K562 (cell line): ENCODE measurements at regions not wholly inside any gene's neighbourhood (a gene's known extent, or its start where the extent isn't known, plus 50 kb on each side); places are given as distances from the start of the nearest gene placed in this dataset.

Experiments used
- ATAC-seq: fragments of 200-7000 bp; cut with Tn5 transposase; 3 replicates; pipeline ENCODE4 v1.9.1; 2020; ENCODE audit warnings: moderate library complexity
- BruUV-seq: library from RNA; stranded (reverse); fragments of 400-500 nt; replicated peaks from 2 replicates; lab custom pipeline; 2021; lab: Mats Ljungman, UMichigan
- CTCF ChIA-PET: fragments of 300-600 bp; formaldehyde crosslinking; extraction: SDS; loops from one replicate; lab custom pipeline; 2021; ENCODE audit warnings: low intra/inter-chr PET ratio; lab: Yijun Ruan, JAX
- POLR2A ChIA-PET: fragments of 300-600, 350-650 bp; sonication (Branson Sonifier 250); formaldehyde crosslinking; extraction: SDS; loops from one replicate; lab custom pipeline; 2021; ENCODE audit warnings: antibody characterized with exemption, inconsistent platforms; lab: Yijun Ruan, JAX
- DNase-seq, 4 experiments: peaks; one replicate each; pipeline versions ENCODE4 v3.0.0 to v3.0.0-alpha.2; 2011 to 2018; ENCODE audit warnings: low spot score in 3 of 4, mixed read lengths in 3 of 4; ENCODE audit errors: extremely low read depth in 1 of 4
- FAIRE-seq: peaks from 2 replicates; lab custom pipeline; 2011; peaks lifted over from hg19 to GRCh38; lab: Jason Lieb, UNC
- H2AFZ ChIP-seq: 2 replicates; pipeline ENCODE4 v1.6.0; 2011; ENCODE audit warnings: low read depth, low read length, control low read depth, inconsistent platforms
- H3K27ac ChIP-seq: fragments of 200-600 bp; 3 replicates; pipeline ENCODE4 v1.8.0; 2011; ENCODE audit warnings: low read depth, mild to moderate bottlenecking, control low read depth, inconsistent platforms, low read length, moderate library complexity, mixed read lengths; ENCODE audit errors: extremely low read depth
- H3K27me3 ChIP-seq, 2 experiments: fragments of 300-600 bp in 1 of 2; 2 replicates in 1 of 2; 3 replicates in 1 of 2; pipeline versions ENCODE4 v1.6.0 to v1.8.0; 2011; ENCODE audit warnings: inconsistent platforms in 2 of 2, low read length in 2 of 2, mild to moderate bottlenecking in 1 of 2, mixed read lengths in 1 of 2, moderate library complexity in 1 of 2; ENCODE audit not compliant: control insufficient read depth in 2 of 2, insufficient read depth in 2 of 2
- H3K36me3 ChIP-seq: fragments of 300-600 bp; 3 replicates; pipeline ENCODE4 v1.8.0; 2011; ENCODE audit warnings: mild to moderate bottlenecking, low read length, inconsistent platforms; ENCODE audit not compliant: control insufficient read depth, insufficient read depth
- H3K4me1 ChIP-seq, 2 experiments: fragments of 200-600 bp in 1 of 2; replicated peaks in 1 of 2; 2 replicates in 1 of 2; 3 replicates in 1 of 2; pipeline versions ENCODE4 v1.5.1 to v1.8.0; 2011; ENCODE audit warnings: inconsistent platforms in 2 of 2, low read length in 2 of 2, mild to moderate bottlenecking in 1 of 2, mixed read lengths in 1 of 2, moderate library complexity in 1 of 2; ENCODE audit not compliant: control insufficient read depth in 2 of 2, insufficient read depth in 2 of 2
- H3K4me2 ChIP-seq: 2 replicates; pipeline ENCODE4 v1.6.1; 2011; ENCODE audit warnings: low read length, control low read depth, inconsistent platforms, mixed read lengths; ENCODE audit not compliant: insufficient read depth
- H3K4me3 ChIP-seq: fragments of 200-600 bp; sonication (generic), shearing (Covaris generic); 2 replicates; pipeline ENCODE4 v1.5.1; 2016; ENCODE audit warnings: control low read depth, inconsistent platforms
- H3K79me2 ChIP-seq: fragments of 200-600 bp; 3 replicates; pipeline ENCODE4 v1.8.0; 2011; ENCODE audit warnings: low read length, inconsistent platforms; ENCODE audit not compliant: control insufficient read depth, insufficient read depth
- H3K9ac ChIP-seq, 2 experiments: 2 replicates each; pipeline versions ENCODE4 v1.6.0 to v1.6.1; 2011; ENCODE audit warnings: low read depth in 2 of 2, low read length in 2 of 2, control low read depth in 1 of 2, inconsistent platforms in 1 of 2, mild to moderate bottlenecking in 1 of 2, mixed read lengths in 1 of 2; ENCODE audit not compliant: insufficient read depth in 1 of 2
- H3K9me1 ChIP-seq: one replicate; pipeline ENCODE4 v1.6.0; 2011; ENCODE audit warnings: inconsistent platforms, mild to moderate bottlenecking, low read length, moderate library complexity; ENCODE audit not compliant: control insufficient read depth, insufficient read depth
- H3K9me3 ChIP-seq: replicated peaks from 2 replicates; pipeline ENCODE4 v1.5.1; 2011; ENCODE audit warnings: low read depth, low read length, inconsistent platforms; ENCODE audit not compliant: control insufficient read depth, insufficient read depth
- H4K20me1 ChIP-seq: replicated peaks from 2 replicates; pipeline ENCODE4 v1.6.1; 2011; ENCODE audit warnings: low read length, inconsistent platforms, mixed read lengths; ENCODE audit not compliant: control insufficient read depth, insufficient read depth
- ATF1 ChIP-seq, 2 experiments: fragments of 450-650 bp in 1 of 2; IDR thresholded peaks; 2 replicates each; pipeline ENCODE4 v1.6.1; 2016; ENCODE audit warnings: missing compliant biosample characterization in 1 of 2, missing genetic modification characterization in 1 of 2
- BRCA1 ChIP-seq, 2 experiments: fragments of 450-650 bp in 1 of 2; sonication (generic) in 1 of 2; formaldehyde crosslinking in 1 of 2; IDR thresholded peaks; 2 replicates each; pipeline versions ENCODE4 v1.5.0 to v1.6.1; 2017 to 2020; ENCODE audit warnings: mild to moderate bottlenecking in 1 of 2, missing genetic modification reagents in 1 of 2
- C11orf30 ChIP-seq: fragments of 450-650 bp; IDR thresholded peaks from 2 replicates; pipeline ENCODE4 v1.6.1; 2016; ENCODE audit warnings: low read depth, mild to moderate bottlenecking
- CGGBP1 ChIP-seq: fragments of 250-450 bp; sonication (Bioruptor Pico); IDR thresholded peaks from 2 replicates; pipeline ENCODE4 v1.9.0; 2021; ENCODE audit warnings: mild to moderate bottlenecking
- ESRRA ChIP-seq: fragments of 450-650 bp; IDR thresholded peaks from 2 replicates; pipeline ENCODE4 v1.6.1; 2014; ENCODE audit warnings: low read depth, mild to moderate bottlenecking, moderate library complexity, borderline replicate concordance
- ETS2 ChIP-seq: IDR thresholded peaks from 2 replicates; pipeline ENCODE4 v1.6.1; 2016; ENCODE audit warnings: borderline replicate concordance, missing genetic modification characterization, mild to moderate bottlenecking, moderate library complexity, missing compliant biosample characterization; ENCODE audit not compliant: poor library complexity, severe bottlenecking
- GABPA ChIP-seq: fragments of 200-800 bp; sonication (Bioruptor generic); conservative IDR thresholded peaks from 2 replicates; pipeline ENCODE4 v1.6.1; 2016; ENCODE audit warnings: low read depth, missing genetic modification characterization, missing compliant biosample characterization
- HMGXB4 ChIP-seq: sonication (generic); formaldehyde crosslinking; IDR thresholded peaks from 2 replicates; pipeline ENCODE4 v1.8.1; 2023; ENCODE audit warnings: mild to moderate bottlenecking, missing genetic modification reagents
- JUN ChIP-seq, 2 experiments: sonication (generic) in 1 of 2; formaldehyde crosslinking in 1 of 2; IDR thresholded peaks; 2 replicates each; pipeline versions ENCODE4 v1.6.1 to v1.8.0; 2012 to 2022; ENCODE audit warnings: borderline replicate concordance in 2 of 2, mild to moderate bottlenecking in 2 of 2, improper control_type of control experiment in 1 of 2, low read depth in 1 of 2, low read length in 1 of 2, missing genetic modification reagents in 1 of 2
- NCOA1 ChIP-seq: fragments of 450-650 bp; IDR thresholded peaks from 2 replicates; pipeline ENCODE4 v1.6.1; 2016; ENCODE audit warnings: low read depth
- PHF21A ChIP-seq: fragments of 450-650 bp; IDR thresholded peaks from 2 replicates; pipeline ENCODE4 v1.6.1; 2017; ENCODE audit warnings: low read depth, borderline replicate concordance
- SMARCA5 ChIP-seq: fragments of 450-650 bp; IDR thresholded peaks from 2 replicates; pipeline ENCODE4 v1.6.1; 2016
- ZFX ChIP-seq: sonication (generic); formaldehyde crosslinking; IDR thresholded peaks from 2 replicates; pipeline ENCODE4 v1.8.0; 2022; ENCODE audit warnings: mild to moderate bottlenecking, missing genetic modification reagents, moderate library complexity
- ZNF175 ChIP-seq: fragments of 200-800 bp; sonication (Bioruptor generic); IDR thresholded peaks from 2 replicates; pipeline ENCODE4 v1.6.1; 2016; ENCODE audit warnings: low read depth, mild to moderate bottlenecking, missing genetic modification characterization, missing compliant biosample characterization
- ZNF551 ChIP-seq: fragments of 250-450 bp; sonication (Bioruptor Pico); IDR thresholded peaks from 2 replicates; pipeline ENCODE4 v1.5.0; 2021; ENCODE audit warnings: mild to moderate bottlenecking, moderate library complexity
- WGBS: fragments of 100-300 bp; shearing (Covaris generic); methylation state at CpG from one replicate; pipeline ENCODE4 v1.1.6; 2016; ENCODE audit warnings: low coverage, mixed read lengths; ENCODE audit not compliant: insufficient coverage; ENCODE audit errors: missing lambda C conversion rate; 5-methylcytosine and 5-hydroxymethylcytosine counted together
- in situ Hi-C: fragments of 300-500 bp; cut with MboI; formaldehyde crosslinking; loops from 4 replicates; pipeline ENCODE4 v1.15.0; 2018; ENCODE audit warnings: inconsistent platforms, mixed read lengths
- intact Hi-C: fragments of 100-400 bp; cut with micrococcal nuclease; formaldehyde crosslinking; loops from 2 replicates; pipeline ENCODE4 v1.14.2; 2022

- Histone ChIP-seq H3K27me3 (peaks cover 3 to 17% of the 10 kb centered on the region in 2 experiments; a peak in 4 of 5 replicates), H3K27ac (no peak overlapping the region), H3K9ac (no peak overlapping the region), H3K4me1 (no peaks in the 10 kb centered on the region), H3K79me2 (no peaks in the 10 kb centered on the region), H3K9me1 (no peaks in the 10 kb centered on the region), H3K36me3 (no peaks in the 10 kb centered on the region), H3K9me3 (no peaks in the 10 kb centered on the region), H3K4me2 (no peak overlapping the region), H4K20me1 (no peaks in the 10 kb centered on the region; the same call in 1 of the 2 replicates), H3K4me3 (no peak overlapping the region), H2AFZ (no peak overlapping the region)
- no peak for FAIRE-seq
- ATAC-seq = no peak
- no peak for DNase-seq
- in situ Hi-C loops (no loop called here), intact Hi-C loops (no loop called here)
- BruUV-seq = no TSS peak
- 2% methylated on average over 15 of the region's 15 CpGs for WGBS
- CTCF ChIA-PET = no interaction called here
- POLR2A ChIA-PET = no interaction called here
- no peak for TF ChIP-seq ETS2
- no peak for TF ChIP-seq JUN (IDR thresholded peaks at IDR 0.05; ENCODE audit: borderline replicate concordance, low read depth, low read length)
- TF ChIP-seq JUN (CRISPR knock-in tag; IDR thresholded peaks at IDR 0.05; ENCODE audit: borderline replicate concordance) = no peak
- TF ChIP-seq HMGXB4 (CRISPR knock-in tag) = no peak
- TF ChIP-seq ZNF175 = no peak
- no peak for TF ChIP-seq BRCA1 (IDR thresholded peaks at IDR 0.05)
- TF ChIP-seq BRCA1 (CRISPR knock-in tag; IDR thresholded peaks at IDR 0.05) = no peak
- no peak for TF ChIP-seq ESRRA
- TF ChIP-seq GABPA (tag) = no peak
- no peak for TF ChIP-seq CGGBP1 (CRISPR knock-in tag)
- TF ChIP-seq SMARCA5 = no peak
- no peak for TF ChIP-seq ZNF551 (CRISPR knock-in tag)
- TF ChIP-seq ZFX (CRISPR knock-in tag) = no peak
- TF ChIP-seq NCOA1 = no peak
- TF ChIP-seq PHF21A = no peak
- no peak for TF ChIP-seq C11orf30
- TF ChIP-seq ATF1 (CRISPR knock-in tag; IDR thresholded peaks at IDR 0.05) = no peak
- no peak for TF ChIP-seq ATF1 (tag; IDR thresholded peaks at IDR 0.05)
Measured at GRCh38 chr7:47710201-47710935, 128.5 kb upstream of the TNS3 start.
